Adrenal gland (tissue), 9 donors: ENCODE measurements at regions not wholly inside any gene's neighbourhood (a gene's known extent, or its start where the extent isn't known, plus 50 kb on each side); places are given as distances from the start of the nearest gene placed in this dataset.

Experiments used
- DNase-seq, 7 donors: peaks; one replicate each; pipeline ENCODE4 v3.0.0-alpha.2; 2019 to 2020
- H3K27ac ChIP-seq, 5 donors: fragments of 200-600 bp; sonication (generic) in 4 of 5; 1 replicate in 3 of 5; 2 replicates in 2 of 5; pipeline versions ENCODE4 v1.5.1 to v1.8.0; 2016 to 2020; ENCODE audit warnings: mild to moderate bottlenecking in 1 of 5
- H3K27me3 ChIP-seq: fragments of 200-600 bp; 2 replicates; pipeline ENCODE4 v1.8.0; 2021
- H3K36me3 ChIP-seq, 2 donors: fragments of 200-600 bp; replicated peaks in 1 of 2; 1 replicate in 1 of 2; 2 replicates in 1 of 2; pipeline versions ENCODE4 v1.5.1 to v1.8.0; 2018 to 2022
- H3K4me1 ChIP-seq, 2 donors: fragments of 200-600 bp; replicated peaks in 1 of 2; 1 replicate in 1 of 2; 2 replicates in 1 of 2; pipeline versions ENCODE4 v1.5.1 to v1.8.0; 2018 to 2021
- H3K4me3 ChIP-seq, 4 donors: fragments of 200-600 bp; sonication (generic) in 3 of 4; one replicate each; pipeline ENCODE4 v1.5.1; 2016 to 2018
- H3K9me3 ChIP-seq, 3 donors: fragments of 200-600 bp; sonication (generic) in 1 of 3; replicated peaks in 1 of 3; 1 replicate in 2 of 3; 2 replicates in 1 of 3; pipeline versions ENCODE4 v1.5.1 to v1.8.0; 2016 to 2021
- POLR2A ChIP-seq, 2 donors: fragments of 450-650 bp; IDR thresholded peaks; one replicate each; pipeline ENCODE4 v1.6.1; 2017; ENCODE audit warnings: antibody characterized with exemption in 2 of 2, mild to moderate bottlenecking in 2 of 2, moderate library complexity in 1 of 2
- WGBS, 4 donors: extraction: QIAGEN DNeasy Blood & Tissue Kit in 2 of 4; methylation state at CpG; one replicate each; pipeline versions ENCODE4 v1.1.5 to v1.1.7; 2013 to 2017; 5-methylcytosine and 5-hydroxymethylcytosine counted together
- intact Hi-C, 2 donors: fragments of 100-400 bp; cut with DNase I; formaldehyde crosslinking; loops; one replicate each; pipeline versions ENCODE4 v1.14.1 to v1.15.0; 2022 to 2023
- TF ChIP-seq, protein P1 (sequence below), 6 experiments: fragments of 450-650 bp in 4 of 6; fragments of 200-600 bp in 2 of 6; sonication (generic) in 1 of 6; IDR thresholded peaks; 1 replicate in 5 of 6; 2 replicates in 1 of 6; pipeline versions ENCODE4 v1.5.1 to v1.8.0; 2016 to 2021; ENCODE audit warnings: antibody characterized with exemption in 6 of 6, mild to moderate bottlenecking in 2 of 6, moderate library complexity in 1 of 6
- donor health status: healthy with polysubstance abuse.
- donor health status: Bipolar disorder and iron deficiency.
- donor health status: DM: yes; HTN: yes; CAD: no.
- donor health status: DM: no; HTN: no; CAD: no.
- donor health status: DM: no; HTN: no; CAD: no.

DNA sequence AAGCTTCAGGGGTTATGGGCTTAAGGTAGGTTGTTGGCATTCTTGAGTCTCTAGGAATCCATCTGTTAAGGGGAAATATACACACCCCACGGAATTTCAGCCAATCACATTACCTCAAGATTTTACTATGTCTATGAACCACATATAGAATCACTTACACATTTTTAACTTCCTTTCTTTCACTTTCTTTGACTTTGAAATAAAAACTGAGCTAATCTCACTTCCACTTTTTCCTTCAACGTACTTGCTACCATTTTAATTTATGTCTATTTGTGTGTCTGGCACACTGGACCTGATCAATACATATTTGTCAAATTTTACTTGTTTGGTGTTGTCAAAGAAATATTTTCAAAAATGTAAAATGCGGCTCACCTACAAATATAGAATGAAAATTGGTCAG, 545.4 kb upstream of the JAG1 start:
- Histone ChIP-seq H3K9me3 (no peaks in the 10 kb centered on the region), H3K4me1 (peaks cover 0 to 16% of the 10 kb centered on the region in 2 donors), H3K4me3 (no peak overlapping the region), H3K36me3 (no peaks in the 10 kb centered on the region), H3K27ac (no peak overlapping the region), H3K27me3 (no peaks in the 10 kb centered on the region)
- 75 to 85% (median 80%) methylated on average over 3 of the region's 3 CpGs for WGBS, 4 donors
- TF ChIP-seq, protein P1, sequence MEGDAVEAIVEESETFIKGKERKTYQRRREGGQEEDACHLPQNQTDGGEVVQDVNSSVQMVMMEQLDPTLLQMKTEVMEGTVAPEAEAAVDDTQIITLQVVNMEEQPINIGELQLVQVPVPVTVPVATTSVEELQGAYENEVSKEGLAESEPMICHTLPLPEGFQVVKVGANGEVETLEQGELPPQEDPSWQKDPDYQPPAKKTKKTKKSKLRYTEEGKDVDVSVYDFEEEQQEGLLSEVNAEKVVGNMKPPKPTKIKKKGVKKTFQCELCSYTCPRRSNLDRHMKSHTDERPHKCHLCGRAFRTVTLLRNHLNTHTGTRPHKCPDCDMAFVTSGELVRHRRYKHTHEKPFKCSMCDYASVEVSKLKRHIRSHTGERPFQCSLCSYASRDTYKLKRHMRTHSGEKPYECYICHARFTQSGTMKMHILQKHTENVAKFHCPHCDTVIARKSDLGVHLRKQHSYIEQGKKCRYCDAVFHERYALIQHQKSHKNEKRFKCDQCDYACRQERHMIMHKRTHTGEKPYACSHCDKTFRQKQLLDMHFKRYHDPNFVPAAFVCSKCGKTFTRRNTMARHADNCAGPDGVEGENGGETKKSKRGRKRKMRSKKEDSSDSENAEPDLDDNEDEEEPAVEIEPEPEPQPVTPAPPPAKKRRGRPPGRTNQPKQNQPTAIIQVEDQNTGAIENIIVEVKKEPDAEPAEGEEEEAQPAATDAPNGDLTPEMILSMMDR (IDR thresholded peaks at IDR 0.05) = no peak
- TF ChIP-seq POLR2A (IDR thresholded peaks at IDR 0.05) = no peak
- DNase-seq = no peak
- intact Hi-C loops = no loop called here

DNA sequence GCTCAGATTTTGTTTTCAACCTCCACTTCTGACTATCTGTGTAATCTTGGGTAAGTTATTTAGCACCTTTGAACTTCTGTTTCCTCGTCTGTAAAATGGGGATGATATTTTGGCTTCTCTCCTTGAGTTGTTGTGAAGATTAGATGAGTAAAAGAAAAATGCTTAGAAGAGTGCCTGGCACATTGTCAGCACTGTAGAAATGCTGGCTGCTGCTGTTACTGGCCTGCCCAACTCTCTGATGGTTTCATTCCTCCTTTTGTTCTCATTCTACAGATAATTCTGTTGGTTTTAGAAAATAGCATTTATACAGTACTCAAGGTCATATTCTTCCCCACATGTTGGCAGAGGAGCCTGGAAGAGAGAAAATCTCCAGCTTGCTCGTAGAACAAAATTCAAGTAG, 547.2 kb upstream of the JAG1 start:
- H3K27ac ChIP-seq = no peak overlapping the region
- no peaks in the 10 kb centered on the region for H3K27me3 ChIP-seq
- no peak overlapping the region for H3K4me3 ChIP-seq
- no peaks in the 10 kb centered on the region for H3K9me3 ChIP-seq
- H3K36me3 ChIP-seq = no peaks in the 10 kb centered on the region
- no peak for TF ChIP-seq POLR2A (IDR thresholded peaks at IDR 0.05)
- TF ChIP-seq, protein P1 (IDR thresholded peaks at IDR 0.05) = no peak
- no peak for DNase-seq
- intact Hi-C loops = no loop called here
- WGBS, 4 donors = 36 to 50% (median 43%) methylated on average over 2 of the region's 2 CpGs
- H3K4me1 ChIP-seq = peaks cover 0 to 16% of the 10 kb centered on the region in 2 donors

DNA sequence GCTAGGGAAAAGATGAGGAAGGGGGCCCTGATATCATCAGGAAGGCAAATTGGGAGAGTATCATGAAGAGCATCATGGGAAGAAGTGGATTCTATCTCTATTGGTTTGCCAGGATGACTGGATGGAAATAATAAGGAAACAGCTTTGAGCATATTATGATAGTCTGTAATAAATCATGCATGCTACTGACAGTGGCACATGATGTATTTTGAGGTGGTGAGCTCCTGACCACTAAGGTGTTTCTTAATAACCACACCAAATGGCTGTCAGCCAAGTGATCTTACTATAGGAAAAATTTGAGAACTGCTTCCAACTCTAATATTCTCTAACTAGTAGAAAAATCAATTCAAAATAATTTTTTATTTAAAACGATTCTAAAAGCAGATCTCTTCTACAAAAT, 548.4 kb upstream of the JAG1 start:
- 64 to 89% (median 71%) methylated on average over 1 of the region's 1 CpG for WGBS, 4 donors
- intact Hi-C loops = no loop called here
- DNase-seq = no peak

GRCh38 chr20:11227602-11228001, 553.8 kb upstream of the JAG1 start:
- intact Hi-C loops = no loop called here
- H3K4me1 ChIP-seq = no peaks in the 10 kb centered on the region
- WGBS, 4 donors = 84 to 97% (median 89%) methylated on average over 3 of the region's 3 CpGs
- DNase-seq = no peak
- no peaks in the 10 kb centered on the region for H3K27me3 ChIP-seq
- no peak for TF ChIP-seq POLR2A (IDR thresholded peaks at IDR 0.05)
- TF ChIP-seq, protein P1 (IDR thresholded peaks at IDR 0.05) = no peak
- H3K27ac ChIP-seq = no peak overlapping the region
- no peaks in the 10 kb centered on the region for H3K9me3 ChIP-seq
- H3K4me3 ChIP-seq = no peak overlapping the region
- H3K36me3 ChIP-seq = no peaks in the 10 kb centered on the region

More for the DNA sequence above, 548.4 kb upstream of the JAG1 start:
- no peaks in the 10 kb centered on the region for H3K36me3 ChIP-seq
- no peaks in the 10 kb centered on the region for H3K27me3 ChIP-seq
- no peak for TF ChIP-seq POLR2A (IDR thresholded peaks at IDR 0.05)
- TF ChIP-seq, protein P1 (IDR thresholded peaks at IDR 0.05) = no peak
- H3K9me3 ChIP-seq = no peaks in the 10 kb centered on the region
- H3K4me3 ChIP-seq = no peak overlapping the region
- no peak overlapping the region for H3K27ac ChIP-seq
- H3K4me1 ChIP-seq = peaks cover 0 to 5% of the 10 kb centered on the region in 2 donors
